H4 (cell line): ENCODE measurements at regions not wholly inside any gene's neighbourhood (a gene's known extent, or its start where the extent isn't known, plus 50 kb on each side); places are given as distances from the start of the nearest gene placed in this dataset.

Experiments
- DNase-seq: peaks from one replicate; pipeline ENCODE4 v3.0.0-alpha.2; 2015; ENCODE audit warnings: low spot score

GRCh38 chr2:42856106-42856860 lies 63.9 kb upstream of the HAAO start:
- no peak for DNase-seq

DNA sequence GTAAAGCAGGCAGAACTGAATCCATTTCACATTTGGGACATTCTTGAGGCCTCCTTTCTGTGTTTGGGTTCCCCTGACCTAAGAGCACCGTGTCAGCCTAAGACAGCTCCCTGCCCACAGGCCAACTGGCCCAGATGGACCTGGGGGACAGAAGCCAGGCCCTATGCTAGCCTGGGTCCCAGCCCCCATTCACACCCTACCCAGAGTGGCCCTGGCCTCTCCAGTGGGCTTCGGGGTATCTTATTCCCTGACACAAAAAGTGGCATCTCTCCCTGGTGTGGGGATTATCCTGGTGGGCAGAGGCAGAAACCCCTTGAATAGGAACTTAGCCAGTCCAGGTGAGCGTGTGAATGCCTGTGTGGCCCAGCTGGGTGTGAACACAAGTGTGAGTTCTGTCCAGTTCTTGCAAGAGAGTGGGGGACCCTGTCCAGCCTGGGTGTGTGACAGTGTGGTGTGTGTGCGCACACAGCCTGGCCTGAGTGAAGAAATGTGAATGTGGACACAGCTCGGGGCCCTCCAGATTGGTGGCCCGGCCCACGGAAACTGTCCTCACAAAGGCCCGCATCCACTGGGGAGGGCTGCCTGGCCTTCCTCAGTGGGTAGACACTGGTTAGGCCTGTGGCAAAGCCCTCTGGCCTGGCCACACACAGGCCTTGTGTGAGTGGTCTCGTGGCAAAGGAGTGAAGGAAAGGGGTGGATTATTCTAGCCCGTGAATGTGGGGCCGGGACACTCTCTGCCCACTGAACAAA lies 63.0 kb upstream of the HAAO start:
- DNase-seq: no peak

DNA sequence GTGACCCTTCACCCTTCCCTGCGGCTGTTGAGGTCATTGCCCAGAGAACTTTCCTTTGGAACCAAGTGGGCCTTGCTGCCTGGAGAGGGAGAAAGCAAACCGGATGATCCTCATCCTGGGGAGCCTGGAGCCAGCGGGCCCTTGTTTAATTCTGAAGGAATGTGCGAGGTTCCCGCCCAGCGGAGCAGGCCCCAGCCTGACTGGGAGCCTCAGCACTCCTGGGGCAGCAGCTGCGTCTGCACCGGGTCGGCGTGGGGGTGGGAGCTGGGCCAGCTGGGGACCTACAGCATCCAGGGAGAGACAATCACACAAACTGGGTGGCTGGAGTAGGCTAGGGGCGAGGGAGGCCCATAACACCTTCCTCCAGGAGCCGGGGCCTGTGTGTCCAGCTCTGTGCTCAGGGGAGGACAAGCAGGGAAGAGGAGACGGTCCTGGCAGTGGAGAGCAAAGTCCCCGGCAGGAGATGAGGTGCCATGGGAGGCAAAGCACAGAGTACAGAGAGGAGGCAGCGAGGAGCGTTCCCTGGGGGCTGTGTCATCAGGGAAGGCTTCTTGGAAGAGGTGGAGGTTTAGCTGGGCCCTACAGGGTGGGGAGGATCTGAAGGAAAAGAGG lies 61.9 kb upstream of the HAAO start:
- DNase-seq: no peak

- no peak for DNase-seq
Measured at GRCh38 chr2:42853549-42854206, 61.3 kb upstream of the HAAO start.

- no peak for DNase-seq
Measured at GRCh38 chr2:42852798-42853197, 60.4 kb upstream of the HAAO start.

GRCh38 chr2:42851740-42852250 lies 59.4 kb upstream of the HAAO start:
- no peak for DNase-seq

GRCh38 chr2:42851186-42851585 lies 58.8 kb upstream of the HAAO start:
- no peak for DNase-seq

- no peak for DNase-seq
Measured at GRCh38 chr2:42850016-42850805, 57.8 kb upstream of the HAAO start.

DNA sequence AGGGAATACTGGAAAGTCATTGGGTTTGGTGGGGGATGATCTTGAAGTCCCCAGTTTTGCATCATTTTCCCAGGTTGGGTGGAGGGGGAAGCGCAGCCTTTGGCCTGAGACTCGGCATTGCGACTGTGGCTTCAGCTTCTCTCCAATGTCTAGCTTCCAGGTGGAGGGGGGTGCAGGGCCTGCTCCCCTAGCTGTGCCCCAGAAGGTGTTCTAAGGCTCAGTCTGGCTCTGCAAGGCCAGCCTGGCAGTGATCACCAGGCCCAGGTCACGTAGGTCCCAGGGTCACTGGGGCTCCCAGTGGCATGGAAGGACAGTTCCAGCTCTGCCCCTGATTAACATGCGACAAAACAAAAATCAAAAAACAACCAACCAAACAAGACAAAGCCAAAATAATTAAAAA lies 56.9 kb upstream of the HAAO start:
- DNase-seq: no peak

DNA sequence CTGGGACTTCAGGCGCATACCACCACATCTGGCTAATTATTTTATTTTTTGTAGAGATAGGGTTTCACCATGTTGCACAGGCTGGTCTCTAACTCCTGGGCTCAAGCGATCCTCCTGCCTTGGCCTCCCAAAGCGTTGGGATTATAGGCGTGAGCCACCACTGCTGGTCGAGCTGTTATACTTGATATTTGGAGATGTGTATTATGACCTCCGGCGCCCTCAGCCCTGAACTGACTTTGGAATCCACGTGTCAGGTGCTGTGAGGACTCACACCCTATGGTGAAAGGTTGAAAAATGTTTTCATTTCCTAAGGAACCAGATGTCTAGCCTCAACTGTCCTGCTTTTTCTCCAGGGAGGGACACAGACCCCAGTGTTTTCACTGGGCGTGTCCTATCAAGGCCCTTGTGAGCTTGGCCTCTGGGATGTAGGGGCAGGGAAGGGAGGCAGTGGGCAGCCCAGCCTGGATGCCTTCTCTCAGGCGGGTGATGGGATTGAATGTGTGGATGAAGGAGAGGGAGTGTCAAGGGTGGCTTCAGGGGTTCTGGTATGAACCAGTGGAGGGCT lies 56.4 kb upstream of the HAAO start:
- DNase-seq: no peak

DNA sequence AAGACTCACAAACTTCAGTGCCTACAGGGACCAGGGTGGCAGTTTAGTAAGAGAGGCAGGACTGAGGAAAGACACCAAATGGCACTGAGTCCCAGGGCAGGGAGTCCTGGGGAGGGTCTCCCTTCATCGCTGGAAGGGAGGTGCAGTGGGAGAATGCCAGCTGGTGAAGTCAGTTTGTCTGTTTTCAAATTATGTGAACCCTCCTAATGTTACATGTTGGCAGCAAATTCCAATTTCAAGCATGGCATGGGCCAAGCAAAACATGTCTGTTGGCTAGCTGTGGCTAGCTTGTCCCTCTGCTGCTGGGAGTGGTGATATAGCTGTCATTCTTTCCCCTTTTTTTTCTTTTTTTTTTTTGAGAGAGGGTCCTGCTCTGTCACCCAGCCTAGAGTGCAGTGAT lies 55.9 kb upstream of the HAAO start:
- no peak for DNase-seq

DNA sequence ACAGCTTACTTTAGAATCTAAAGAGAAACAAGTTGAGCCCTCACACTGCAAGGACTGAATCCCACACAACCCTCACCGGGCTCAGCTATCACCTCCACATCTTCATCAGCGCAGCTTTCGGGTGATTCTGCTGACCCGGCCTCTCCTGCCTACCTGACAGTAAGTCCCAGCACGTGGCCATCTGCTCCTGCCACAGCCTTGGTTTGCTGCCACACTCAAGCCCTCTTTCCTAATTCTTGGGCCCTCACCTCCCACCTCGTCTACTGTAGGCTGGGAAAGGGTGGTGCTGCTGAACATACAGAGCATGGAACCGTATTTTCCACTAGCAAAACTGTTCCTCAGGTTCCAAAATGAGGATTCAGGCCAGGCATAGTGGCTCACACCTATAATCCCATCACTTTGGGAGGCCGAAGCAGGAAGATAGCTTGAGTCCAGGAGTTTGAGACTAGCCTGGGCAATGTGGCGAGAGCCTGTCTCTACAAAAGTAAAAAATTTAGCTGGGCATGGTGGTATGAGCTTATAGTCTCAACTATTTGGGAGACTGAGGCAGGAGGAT lies 55.3 kb upstream of the HAAO start:
- no peak for DNase-seq

GRCh38 chr2:42846932-42847595 lies 54.7 kb upstream of the HAAO start:
- no peak for DNase-seq

DNA sequence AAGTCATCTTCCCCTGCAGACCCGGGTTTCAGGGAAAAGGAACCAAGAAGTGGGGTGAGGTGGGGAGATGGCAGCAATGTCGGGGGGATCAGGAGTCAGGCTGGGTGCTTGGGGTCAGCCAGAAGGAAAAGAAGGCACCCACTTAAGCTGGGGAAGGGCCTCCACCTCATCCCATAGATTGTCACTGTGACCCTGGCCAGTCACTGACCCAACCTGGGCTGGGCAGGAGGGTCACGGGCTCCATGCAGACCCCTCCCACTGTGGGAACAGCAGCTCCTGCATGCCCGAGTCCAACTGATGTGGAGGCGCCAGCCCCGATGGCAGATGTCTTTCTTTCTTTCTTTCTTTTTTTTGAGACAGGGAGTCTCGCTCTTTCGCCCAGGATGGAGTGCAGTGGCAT lies 53.6 kb upstream of the HAAO start:
- no peak for DNase-seq

DNA sequence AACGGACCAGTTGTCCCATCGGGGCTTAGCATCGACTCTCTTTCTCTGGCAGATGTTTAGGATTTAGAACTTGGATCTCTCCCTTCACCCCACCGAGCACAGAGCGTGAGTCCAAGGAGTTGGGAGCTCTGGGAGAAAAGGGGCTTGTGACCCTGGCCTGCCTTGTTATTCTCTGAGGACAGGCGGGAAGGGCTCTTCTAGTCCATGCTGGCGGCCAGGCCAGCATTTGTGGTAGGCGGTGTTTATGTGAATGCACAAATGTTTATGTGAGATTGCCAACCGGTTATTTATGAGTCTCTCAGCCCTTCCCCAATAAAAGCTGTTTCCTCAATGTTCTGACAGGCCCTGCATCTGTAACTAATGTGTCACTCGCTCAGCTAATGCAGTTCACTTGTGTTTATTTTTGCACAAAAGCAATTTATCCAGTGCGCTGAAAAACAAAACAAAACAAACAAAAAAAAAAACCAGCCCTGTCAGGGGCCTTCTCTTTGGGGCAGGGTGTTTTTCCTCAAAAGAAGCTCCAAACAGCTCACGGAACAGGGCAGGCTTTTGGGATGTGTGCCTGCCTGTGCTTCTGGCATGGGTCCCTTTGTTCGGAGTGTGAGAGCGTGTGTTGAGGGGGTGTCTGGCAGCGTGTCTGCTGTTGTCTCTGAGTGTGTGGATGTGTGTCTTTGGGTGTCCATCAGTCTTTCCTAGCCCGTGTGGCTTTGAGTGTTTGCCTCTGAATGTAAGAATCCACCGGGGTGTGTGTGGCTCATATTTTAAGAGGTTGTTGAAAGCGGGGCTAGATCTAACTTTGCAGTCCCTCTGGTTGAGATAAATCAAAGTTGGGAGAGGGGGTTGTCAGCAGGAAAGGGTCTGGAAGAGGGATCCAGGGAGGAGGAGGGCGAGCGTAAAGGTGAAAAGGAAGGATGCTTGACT lies 52.8 kb upstream of the HAAO start:
- DNase-seq: peak; percentile 90

DNA sequence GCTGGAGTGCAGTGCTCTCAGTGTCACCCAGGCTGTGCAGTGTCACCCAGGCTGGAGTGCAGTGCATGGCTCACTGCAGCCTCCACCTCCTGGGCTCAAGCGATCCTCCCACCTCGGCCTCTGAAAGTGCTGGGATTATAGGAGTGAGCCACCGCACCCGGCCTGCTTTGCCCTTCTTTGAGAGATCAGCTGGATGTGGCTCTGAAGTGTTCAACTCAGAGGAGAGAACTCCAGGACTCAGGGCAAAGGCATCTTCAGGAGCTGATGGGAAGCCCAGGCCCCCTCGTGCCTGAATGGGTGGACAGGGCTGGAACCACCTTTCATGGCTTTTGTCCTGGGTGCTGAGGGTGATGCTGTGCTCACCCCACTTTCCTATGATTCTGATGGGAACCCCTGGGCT lies 52.0 kb upstream of the HAAO start:
- DNase-seq: no peak

DNA sequence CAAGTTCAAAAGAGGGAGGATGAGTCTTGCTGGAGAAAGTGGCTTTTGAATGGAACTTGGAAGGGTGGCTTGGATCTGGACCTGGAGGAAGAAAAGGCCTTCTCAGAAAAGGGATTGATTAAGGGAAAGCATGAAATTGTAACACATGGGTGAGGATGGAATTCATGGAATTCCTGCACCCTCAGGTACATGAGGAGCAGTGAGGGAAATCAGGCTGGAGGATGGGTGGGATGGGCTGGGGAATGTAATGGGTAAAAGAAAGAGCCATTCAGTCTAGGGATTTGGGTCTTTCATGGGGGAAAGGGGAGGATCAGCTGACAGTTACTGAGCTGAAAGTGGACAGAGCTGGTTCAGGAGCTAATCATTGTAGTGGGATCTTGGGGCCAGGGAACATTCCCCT lies 51.2 kb upstream of the HAAO start:
- no peak for DNase-seq

GRCh38 chr2:42843131-42843530 lies 50.7 kb upstream of the HAAO start:
- DNase-seq: no peak

DNA sequence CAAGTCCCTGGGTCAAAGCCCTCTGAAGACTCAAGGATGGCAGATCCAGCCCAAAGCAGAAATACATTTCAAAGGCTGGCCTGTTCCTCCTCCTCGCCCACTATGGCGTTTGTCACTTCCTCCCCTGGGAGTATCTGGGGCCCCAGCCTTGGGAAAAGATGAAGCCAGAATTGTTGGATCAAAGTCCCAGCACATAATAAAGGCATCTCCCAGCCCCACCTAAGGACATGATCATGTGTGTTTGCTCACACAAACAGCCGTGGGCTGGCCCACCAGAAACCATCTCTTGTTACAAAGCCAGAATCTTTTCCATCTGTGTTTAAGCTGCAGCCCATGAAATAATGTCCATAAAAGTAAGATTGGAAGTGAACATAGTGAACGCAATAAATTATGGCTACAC lies 50.1 kb upstream of the HAAO start:
- DNase-seq: no peak
